Ascending aorta (tissue), 2 donors: ENCODE measurements at regions not wholly inside any gene's neighbourhood (a gene's known extent, or its start where the extent isn't known, plus 50 kb on each side); places are given as distances from the start of the nearest gene placed in this dataset.

Source experiments
- DNase-seq, 2 donors: peaks; one replicate each; pipeline ENCODE4 v3.0.0-alpha.2; 2019; ENCODE audit warnings: low spot score in 2 of 2
- H3K27ac ChIP-seq, 2 donors: fragments of 200-600 bp; sonication (generic); one replicate each; pipeline ENCODE4 v1.5.1; 2016 to 2017; ENCODE audit warnings: mild to moderate bottlenecking in 1 of 2
- H3K27me3 ChIP-seq: fragments of 200-600 bp; sonication (generic); one replicate; pipeline ENCODE4 v1.5.1; 2017
- H3K36me3 ChIP-seq, 2 donors: fragments of 200-600 bp; sonication (generic); one replicate each; pipeline ENCODE4 v1.5.1; 2016
- H3K4me1 ChIP-seq, 2 donors: fragments of 200-600 bp; sonication (generic); one replicate each; pipeline ENCODE4 v1.5.1; 2016 to 2017; ENCODE audit warnings: mild to moderate bottlenecking in 1 of 2
- H3K4me3 ChIP-seq, 2 donors: fragments of 200-600 bp; sonication (generic); one replicate each; pipeline ENCODE4 v1.5.1; 2016 to 2017; ENCODE audit warnings: mild to moderate bottlenecking in 1 of 2
- H3K9me3 ChIP-seq, 2 donors: fragments of 200-600 bp; sonication (generic); one replicate each; pipeline ENCODE4 v1.5.1; 2016
- CTCF ChIP-seq, 3 experiments: fragments of 200-600 bp in 2 of 3; fragments of 450-650 bp in 1 of 3; sonication (generic) in 2 of 3; IDR thresholded peaks; one replicate each; pipeline ENCODE4 v1.5.1; 2016 to 2019; ENCODE audit warnings: antibody characterized with exemption in 3 of 3, mild to moderate bottlenecking in 1 of 3, moderate library complexity in 1 of 3
- intact Hi-C: fragments of 100-400 bp; cut with DNase I; formaldehyde crosslinking; loops from one replicate; pipeline ENCODE4 v1.15.1; 2023

- Histone ChIP-seq H3K27ac (no peak overlapping the region), H3K4me1 (no peaks in the 10 kb centered on the region), H3K9me3 (no peaks in the 10 kb centered on the region), H3K4me3 (no peak overlapping the region), H3K36me3 (no peaks in the 10 kb centered on the region), H3K27me3 (no peaks in the 10 kb centered on the region)
- DNase-seq, result peak in 1 of 2 donors; percentile 52
- TF ChIP-seq CTCF (IDR thresholded peaks at IDR 0.05), result no peak
- intact Hi-C loops, result no loop called here
These were observed 1403.5 kb downstream of the BRD1 start for GRCh38 chr22:48424201-48424627.

- no peak for DNase-seq
- no peaks in the 10 kb centered on the region for H3K9me3 ChIP-seq
- no peak overlapping the region for H3K4me3 ChIP-seq
- H3K27ac ChIP-seq, result no peak overlapping the region
- no peaks in the 10 kb centered on the region for H3K36me3 ChIP-seq
- H3K27me3 ChIP-seq, result no peaks in the 10 kb centered on the region
- TF ChIP-seq CTCF (IDR thresholded peaks at IDR 0.05), result no peak
- intact Hi-C loops, result no loop called here
- H3K4me1 ChIP-seq, result no peaks in the 10 kb centered on the region
These were observed 1404.2 kb downstream of the BRD1 start for GRCh38 chr22:48423481-48423911.

GRCh38 chr22:48422900-48423480, 1404.7 kb downstream of the BRD1 start:
- intact Hi-C loops, result no loop called here
- Histone ChIP-seq H3K4me3 (no peak overlapping the region), H3K27me3 (no peaks in the 10 kb centered on the region), H3K4me1 (no peaks in the 10 kb centered on the region), H3K27ac (no peak overlapping the region), H3K9me3 (no peaks in the 10 kb centered on the region), H3K36me3 (no peaks in the 10 kb centered on the region)
- no peak for TF ChIP-seq CTCF (IDR thresholded peaks at IDR 0.05)
- peak in 1 of 2 donors; percentile 34 for DNase-seq

GRCh38 chr22:48418831-48419230, 1408.8 kb downstream of the BRD1 start:
- H3K27ac ChIP-seq, result no peak overlapping the region
- DNase-seq, result peak in 1 of 2 donors; percentile 24
- intact Hi-C loops, result no loop called here
- H3K9me3 ChIP-seq, result no peaks in the 10 kb centered on the region
- TF ChIP-seq CTCF (IDR thresholded peaks at IDR 0.05), result no peak
- no peaks in the 10 kb centered on the region for H3K4me1 ChIP-seq
- H3K4me3 ChIP-seq, result no peak overlapping the region
- no peaks in the 10 kb centered on the region for H3K27me3 ChIP-seq
- no peaks in the 10 kb centered on the region for H3K36me3 ChIP-seq

GRCh38 chr22:48417225-48418070, 1410.2 kb downstream of the BRD1 start:
- TF ChIP-seq CTCF (IDR thresholded peaks at IDR 0.05), result no peak
- H3K27ac ChIP-seq, result no peak overlapping the region
- no peaks in the 10 kb centered on the region for H3K4me1 ChIP-seq
- no peaks in the 10 kb centered on the region for H3K36me3 ChIP-seq
- intact Hi-C loops, result no loop called here
- peak in 1 of 2 donors; percentile 45 for DNase-seq
- H3K9me3 ChIP-seq, result no peaks in the 10 kb centered on the region
- no peaks in the 10 kb centered on the region for H3K27me3 ChIP-seq
- no peak overlapping the region for H3K4me3 ChIP-seq
